H1 (cell line): ENCODE measurements at regions not wholly inside any gene's neighbourhood (a gene's known extent, or its start where the extent isn't known, plus 50 kb on each side); places are given as distances from the start of the nearest gene placed in this dataset.

Experiments
- CHD2 ChIP-seq: IDR thresholded peaks from 2 replicates; pipeline ENCODE4 v1.6.1; 2012; ENCODE audit warnings: low read length, improper control_type of control experiment
- TF ChIP-seq, protein P1 (sequence below): fragments of 300-600 bp; sonication (generic); IDR thresholded peaks from 2 replicates; pipeline ENCODE4 v1.7.1; 2012; ENCODE audit warnings: low read length, moderate library complexity, mild to moderate bottlenecking, inconsistent platforms; ENCODE audit not compliant: insufficient replicate concordance

DNA sequence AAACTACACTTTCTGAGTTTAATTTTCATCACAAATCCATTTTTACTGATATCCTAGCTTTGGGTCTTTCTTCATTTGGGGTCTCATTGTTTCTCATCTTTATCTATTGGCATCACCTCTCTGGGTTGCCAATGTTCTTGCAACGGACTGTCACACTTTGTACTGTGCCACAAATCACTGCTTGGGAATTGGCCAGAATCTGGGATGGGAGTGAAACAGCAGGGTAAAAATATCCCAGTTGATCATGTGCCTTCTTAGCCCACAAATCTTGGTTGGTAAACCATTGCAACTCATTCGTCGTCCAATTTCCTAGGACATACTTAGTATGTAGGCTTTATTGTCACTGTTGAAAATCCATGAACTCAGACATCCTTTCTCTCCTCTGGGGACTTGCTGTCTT is 698.5 kb downstream of the OTOL1 start (continued):
- TF ChIP-seq, protein P1, sequence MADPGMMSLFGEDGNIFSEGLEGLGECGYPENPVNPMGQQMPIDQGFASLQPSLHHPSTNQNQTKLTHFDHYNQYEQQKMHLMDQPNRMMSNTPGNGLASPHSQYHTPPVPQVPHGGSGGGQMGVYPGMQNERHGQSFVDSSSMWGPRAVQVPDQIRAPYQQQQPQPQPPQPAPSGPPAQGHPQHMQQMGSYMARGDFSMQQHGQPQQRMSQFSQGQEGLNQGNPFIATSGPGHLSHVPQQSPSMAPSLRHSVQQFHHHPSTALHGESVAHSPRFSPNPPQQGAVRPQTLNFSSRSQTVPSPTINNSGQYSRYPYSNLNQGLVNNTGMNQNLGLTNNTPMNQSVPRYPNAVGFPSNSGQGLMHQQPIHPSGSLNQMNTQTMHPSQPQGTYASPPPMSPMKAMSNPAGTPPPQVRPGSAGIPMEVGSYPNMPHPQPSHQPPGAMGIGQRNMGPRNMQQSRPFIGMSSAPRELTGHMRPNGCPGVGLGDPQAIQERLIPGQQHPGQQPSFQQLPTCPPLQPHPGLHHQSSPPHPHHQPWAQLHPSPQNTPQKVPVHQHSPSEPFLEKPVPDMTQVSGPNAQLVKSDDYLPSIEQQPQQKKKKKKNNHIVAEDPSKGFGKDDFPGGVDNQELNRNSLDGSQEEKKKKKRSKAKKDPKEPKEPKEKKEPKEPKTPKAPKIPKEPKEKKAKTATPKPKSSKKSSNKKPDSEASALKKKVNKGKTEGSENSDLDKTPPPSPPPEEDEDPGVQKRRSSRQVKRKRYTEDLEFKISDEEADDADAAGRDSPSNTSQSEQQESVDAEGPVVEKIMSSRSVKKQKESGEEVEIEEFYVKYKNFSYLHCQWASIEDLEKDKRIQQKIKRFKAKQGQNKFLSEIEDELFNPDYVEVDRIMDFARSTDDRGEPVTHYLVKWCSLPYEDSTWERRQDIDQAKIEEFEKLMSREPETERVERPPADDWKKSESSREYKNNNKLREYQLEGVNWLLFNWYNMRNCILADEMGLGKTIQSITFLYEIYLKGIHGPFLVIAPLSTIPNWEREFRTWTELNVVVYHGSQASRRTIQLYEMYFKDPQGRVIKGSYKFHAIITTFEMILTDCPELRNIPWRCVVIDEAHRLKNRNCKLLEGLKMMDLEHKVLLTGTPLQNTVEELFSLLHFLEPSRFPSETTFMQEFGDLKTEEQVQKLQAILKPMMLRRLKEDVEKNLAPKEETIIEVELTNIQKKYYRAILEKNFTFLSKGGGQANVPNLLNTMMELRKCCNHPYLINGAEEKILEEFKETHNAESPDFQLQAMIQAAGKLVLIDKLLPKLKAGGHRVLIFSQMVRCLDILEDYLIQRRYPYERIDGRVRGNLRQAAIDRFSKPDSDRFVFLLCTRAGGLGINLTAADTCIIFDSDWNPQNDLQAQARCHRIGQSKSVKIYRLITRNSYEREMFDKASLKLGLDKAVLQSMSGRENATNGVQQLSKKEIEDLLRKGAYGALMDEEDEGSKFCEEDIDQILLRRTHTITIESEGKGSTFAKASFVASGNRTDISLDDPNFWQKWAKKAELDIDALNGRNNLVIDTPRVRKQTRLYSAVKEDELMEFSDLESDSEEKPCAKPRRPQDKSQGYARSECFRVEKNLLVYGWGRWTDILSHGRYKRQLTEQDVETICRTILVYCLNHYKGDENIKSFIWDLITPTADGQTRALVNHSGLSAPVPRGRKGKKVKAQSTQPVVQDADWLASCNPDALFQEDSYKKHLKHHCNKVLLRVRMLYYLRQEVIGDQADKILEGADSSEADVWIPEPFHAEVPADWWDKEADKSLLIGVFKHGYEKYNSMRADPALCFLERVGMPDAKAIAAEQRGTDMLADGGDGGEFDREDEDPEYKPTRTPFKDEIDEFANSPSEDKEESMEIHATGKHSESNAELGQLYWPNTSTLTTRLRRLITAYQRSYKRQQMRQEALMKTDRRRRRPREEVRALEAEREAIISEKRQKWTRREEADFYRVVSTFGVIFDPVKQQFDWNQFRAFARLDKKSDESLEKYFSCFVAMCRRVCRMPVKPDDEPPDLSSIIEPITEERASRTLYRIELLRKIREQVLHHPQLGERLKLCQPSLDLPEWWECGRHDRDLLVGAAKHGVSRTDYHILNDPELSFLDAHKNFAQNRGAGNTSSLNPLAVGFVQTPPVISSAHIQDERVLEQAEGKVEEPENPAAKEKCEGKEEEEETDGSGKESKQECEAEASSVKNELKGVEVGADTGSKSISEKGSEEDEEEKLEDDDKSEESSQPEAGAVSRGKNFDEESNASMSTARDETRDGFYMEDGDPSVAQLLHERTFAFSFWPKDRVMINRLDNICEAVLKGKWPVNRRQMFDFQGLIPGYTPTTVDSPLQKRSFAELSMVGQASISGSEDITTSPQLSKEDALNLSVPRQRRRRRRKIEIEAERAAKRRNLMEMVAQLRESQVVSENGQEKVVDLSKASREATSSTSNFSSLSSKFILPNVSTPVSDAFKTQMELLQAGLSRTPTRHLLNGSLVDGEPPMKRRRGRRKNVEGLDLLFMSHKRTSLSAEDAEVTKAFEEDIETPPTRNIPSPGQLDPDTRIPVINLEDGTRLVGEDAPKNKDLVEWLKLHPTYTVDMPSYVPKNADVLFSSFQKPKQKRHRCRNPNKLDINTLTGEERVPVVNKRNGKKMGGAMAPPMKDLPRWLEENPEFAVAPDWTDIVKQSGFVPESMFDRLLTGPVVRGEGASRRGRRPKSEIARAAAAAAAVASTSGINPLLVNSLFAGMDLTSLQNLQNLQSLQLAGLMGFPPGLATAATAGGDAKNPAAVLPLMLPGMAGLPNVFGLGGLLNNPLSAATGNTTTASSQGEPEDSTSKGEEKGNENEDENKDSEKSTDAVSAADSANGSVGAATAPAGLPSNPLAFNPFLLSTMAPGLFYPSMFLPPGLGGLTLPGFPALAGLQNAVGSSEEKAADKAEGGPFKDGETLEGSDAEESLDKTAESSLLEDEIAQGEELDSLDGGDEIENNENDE, result no peak
- no peak for TF ChIP-seq CHD2
- TF ChIP-seq, all 59 proteins: peak for 0
